ENCODE measurements at regions not wholly inside any gene's neighbourhood (a gene's known extent, or its start where the extent isn't known, plus 50 kb on each side); places are given as distances from the start of the nearest gene placed in this dataset.

DNA sequence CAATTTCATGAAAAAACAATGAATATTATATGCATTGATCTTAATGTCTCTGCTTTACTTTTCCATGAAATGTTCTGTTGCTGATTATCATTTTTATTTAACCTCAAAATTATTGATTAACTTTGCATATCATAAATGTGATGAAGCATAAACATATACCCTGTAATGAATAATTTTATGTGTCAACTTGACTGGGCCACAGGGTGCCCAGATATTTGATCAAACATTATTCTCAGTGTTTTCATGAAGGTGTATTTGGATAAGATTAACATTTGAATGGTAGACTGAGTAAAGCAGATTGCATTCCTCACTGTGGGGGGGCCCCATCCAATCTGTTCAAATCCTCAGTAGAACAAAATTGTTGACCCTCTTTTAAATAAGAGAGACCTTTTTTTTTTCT, 265.2 kb downstream of the CENPW start:
- DNase-seq (ENCODE audit: low read depth) = no peak
- H3K4me3 ChIP-seq (ENCODE audit: control insufficient read depth, low read depth, low read length) = no peak overlapping the region
- TF ChIP-seq, protein P1, sequence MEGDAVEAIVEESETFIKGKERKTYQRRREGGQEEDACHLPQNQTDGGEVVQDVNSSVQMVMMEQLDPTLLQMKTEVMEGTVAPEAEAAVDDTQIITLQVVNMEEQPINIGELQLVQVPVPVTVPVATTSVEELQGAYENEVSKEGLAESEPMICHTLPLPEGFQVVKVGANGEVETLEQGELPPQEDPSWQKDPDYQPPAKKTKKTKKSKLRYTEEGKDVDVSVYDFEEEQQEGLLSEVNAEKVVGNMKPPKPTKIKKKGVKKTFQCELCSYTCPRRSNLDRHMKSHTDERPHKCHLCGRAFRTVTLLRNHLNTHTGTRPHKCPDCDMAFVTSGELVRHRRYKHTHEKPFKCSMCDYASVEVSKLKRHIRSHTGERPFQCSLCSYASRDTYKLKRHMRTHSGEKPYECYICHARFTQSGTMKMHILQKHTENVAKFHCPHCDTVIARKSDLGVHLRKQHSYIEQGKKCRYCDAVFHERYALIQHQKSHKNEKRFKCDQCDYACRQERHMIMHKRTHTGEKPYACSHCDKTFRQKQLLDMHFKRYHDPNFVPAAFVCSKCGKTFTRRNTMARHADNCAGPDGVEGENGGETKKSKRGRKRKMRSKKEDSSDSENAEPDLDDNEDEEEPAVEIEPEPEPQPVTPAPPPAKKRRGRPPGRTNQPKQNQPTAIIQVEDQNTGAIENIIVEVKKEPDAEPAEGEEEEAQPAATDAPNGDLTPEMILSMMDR (IDR thresholded peaks at IDR 0.05; ENCODE audit: control insufficient read depth, insufficient read depth, low read depth, low read length, missing control alignments) = no peak

DNA sequence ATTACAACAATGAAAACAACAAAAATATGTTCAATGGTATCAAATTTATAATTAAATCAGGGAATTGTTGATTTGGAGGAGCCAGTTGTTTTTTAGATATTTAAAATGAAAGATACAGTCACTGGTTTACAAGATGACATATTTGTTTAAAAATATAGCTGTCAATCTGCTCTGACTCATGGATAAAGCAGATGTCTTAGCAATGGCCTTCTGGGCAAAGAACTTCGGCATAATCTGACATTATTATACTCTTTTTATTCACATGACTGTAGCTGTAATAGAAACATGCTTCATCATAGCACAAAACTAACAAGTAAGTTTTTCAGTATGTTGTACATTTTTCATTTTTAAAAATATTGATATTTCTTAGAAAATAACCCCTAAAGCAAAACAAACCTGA, 267.4 kb downstream of the CENPW start:
- no peak for DNase-seq (ENCODE audit: low read depth)
- no peak overlapping the region for H3K4me3 ChIP-seq (ENCODE audit: control insufficient read depth, low read depth, low read length)
- TF ChIP-seq, protein P1 (IDR thresholded peaks at IDR 0.05; ENCODE audit: control insufficient read depth, insufficient read depth, low read depth, low read length, missing control alignments) = no peak

DNA sequence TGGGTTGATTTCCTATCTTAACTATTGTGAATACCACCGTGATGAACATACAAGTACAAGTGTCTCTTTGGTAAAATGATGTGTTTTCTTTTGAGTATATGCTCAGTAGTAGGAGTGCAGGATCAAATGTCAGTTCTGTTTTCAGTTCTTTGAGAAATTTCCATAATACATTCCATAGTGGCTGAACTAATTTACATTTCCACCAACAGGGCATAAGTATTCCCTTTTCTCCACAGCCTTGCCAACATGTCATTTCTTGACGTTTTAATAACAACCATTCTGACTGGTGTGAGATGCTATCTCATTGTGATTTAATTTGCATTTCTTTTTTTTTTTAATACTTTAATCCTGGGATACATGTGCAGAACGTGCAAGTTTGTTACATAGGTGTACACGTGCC, 268.8 kb downstream of the CENPW start:
- no peak for DNase-seq (ENCODE audit: low read depth)
- H3K4me3 ChIP-seq (ENCODE audit: control insufficient read depth, low read depth, low read length) = no peak overlapping the region
- TF ChIP-seq, protein P1 (IDR thresholded peaks at IDR 0.05; ENCODE audit: control insufficient read depth, insufficient read depth, low read depth, low read length, missing control alignments) = no peak

DNA sequence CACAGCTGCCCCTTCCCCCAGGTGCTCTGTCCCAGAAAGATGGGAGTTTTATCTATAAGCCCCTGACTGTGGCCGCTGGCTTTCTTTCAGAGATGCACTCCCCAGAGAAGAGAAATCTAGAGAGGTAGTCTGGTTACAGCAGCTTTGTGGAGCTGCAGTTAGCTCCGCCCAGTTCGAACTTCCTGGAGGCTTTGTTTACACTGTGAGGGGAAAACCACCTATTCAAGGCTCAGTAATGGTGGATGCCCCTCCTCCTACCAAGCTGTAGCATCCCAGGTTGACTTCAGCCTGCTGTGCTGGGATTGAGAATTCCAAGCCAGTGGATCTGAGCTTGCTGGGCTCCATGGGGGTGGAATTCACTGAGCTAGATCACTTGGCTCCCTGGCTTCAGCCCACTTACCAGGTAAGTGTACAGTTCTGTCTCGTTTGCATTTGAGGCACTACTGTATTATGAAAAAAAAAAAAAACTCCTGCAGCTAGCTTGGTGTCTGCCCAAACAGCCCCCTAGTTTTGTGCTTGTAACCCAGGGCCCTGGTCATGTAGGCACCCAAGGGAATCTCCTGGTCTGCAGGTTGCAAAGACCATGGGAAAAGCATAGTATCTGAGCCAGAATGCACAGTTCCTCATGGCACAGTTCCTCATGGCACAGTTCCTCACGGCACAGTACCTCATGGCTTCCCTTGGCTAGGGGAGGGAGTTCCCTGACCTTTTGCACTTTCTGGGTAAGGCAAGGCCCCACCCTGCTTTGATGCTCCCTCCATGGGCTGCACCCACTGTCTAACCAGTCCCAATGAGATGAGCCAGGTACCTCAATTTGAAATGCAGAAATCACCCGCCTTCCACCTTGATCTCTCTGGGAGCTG, 275.0 kb downstream of the CENPW start:
- H3K4me3 ChIP-seq (ENCODE audit: control insufficient read depth, low read depth, low read length) = no peak overlapping the region
- TF ChIP-seq, protein P1 (IDR thresholded peaks at IDR 0.05; ENCODE audit: control insufficient read depth, insufficient read depth, low read depth, low read length, missing control alignments) = no peak
- DNase-seq (ENCODE audit: low read depth) = no peak

DNA sequence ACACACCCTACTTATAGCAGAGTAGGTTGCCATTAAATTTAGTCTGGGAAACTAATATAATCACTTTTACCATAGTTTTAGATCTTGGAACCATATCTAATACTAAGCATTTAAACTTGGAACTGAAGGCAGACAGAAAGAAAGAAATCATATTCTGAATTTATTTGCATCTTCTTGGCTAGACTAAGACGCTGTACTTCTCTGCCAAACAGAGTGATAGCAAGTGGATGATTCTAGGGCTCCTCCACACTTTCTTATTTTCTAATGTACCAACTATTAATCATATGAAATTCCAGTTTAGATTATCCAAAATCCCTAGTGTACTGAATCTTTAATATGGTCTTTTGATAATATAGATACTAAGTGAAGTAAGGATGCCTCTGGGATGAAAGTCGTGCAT, 277.0 kb downstream of the CENPW start:
- TF ChIP-seq, protein P1 (IDR thresholded peaks at IDR 0.05; ENCODE audit: control insufficient read depth, insufficient read depth, low read depth, low read length, missing control alignments) = no peak
- no peak for DNase-seq (ENCODE audit: low read depth)
- no peak overlapping the region for H3K4me3 ChIP-seq (ENCODE audit: control insufficient read depth, low read depth, low read length)

DNA sequence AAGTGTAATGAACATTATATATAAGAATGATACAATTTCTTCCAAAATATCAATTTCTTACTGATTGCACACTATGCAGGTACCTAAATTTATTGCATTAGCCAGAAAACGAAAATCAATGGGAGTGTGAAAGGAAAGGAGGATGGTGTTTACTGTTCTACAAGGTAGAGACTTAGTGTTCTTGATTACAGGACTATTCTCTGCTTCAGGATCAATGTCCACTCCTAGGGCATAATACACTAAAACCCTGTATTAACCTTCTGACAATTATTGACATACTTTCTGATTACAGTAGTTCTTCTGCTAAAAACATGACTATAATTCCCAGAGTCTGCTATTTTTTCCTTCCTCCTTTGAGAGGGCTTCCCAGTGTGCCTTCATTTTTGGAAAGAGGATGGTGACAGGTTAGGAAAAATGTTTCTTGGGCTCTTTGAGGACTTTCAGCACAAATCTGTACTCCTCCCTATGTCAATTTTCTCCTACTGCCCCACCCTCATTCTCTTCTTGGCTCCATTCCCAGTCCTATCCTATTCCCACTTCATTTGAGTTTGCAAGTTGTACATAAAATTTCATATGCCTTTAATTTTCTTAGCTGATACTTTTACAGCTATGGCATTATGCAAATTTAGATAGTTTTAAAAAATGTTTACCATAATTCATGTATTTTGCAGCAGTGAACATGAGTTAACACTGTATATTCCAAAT, 278.9 kb downstream of the CENPW start:
- H3K4me3 ChIP-seq (ENCODE audit: control insufficient read depth, low read depth, low read length) = no peak overlapping the region
- TF ChIP-seq, protein P1 (IDR thresholded peaks at IDR 0.05; ENCODE audit: control insufficient read depth, insufficient read depth, low read depth, low read length, missing control alignments) = no peak
- DNase-seq (ENCODE audit: low read depth) = no peak

All from AG09309 (cell line).